Ishikawa (cell line): ENCODE measurements at regions not wholly inside any gene's neighbourhood (a gene's known extent, or its start where the extent isn't known, plus 50 kb on each side); places are given as distances from the start of the nearest gene placed in this dataset.

Experiments
- CEBPB ChIP-seq: IDR thresholded peaks from 2 replicates; pipeline ENCODE4 v1.6.1; 2012
- CREB1 ChIP-seq: IDR thresholded peaks from 2 replicates; pipeline ENCODE4 v1.6.1; 2012; ENCODE audit warnings: low read depth
- EGR1 ChIP-seq: IDR thresholded peaks from 2 replicates; pipeline ENCODE4 v1.6.1; 2012
- EP300 ChIP-seq: IDR thresholded peaks from 2 replicates; pipeline ENCODE4 v1.6.1; 2012; ENCODE audit warnings: borderline replicate concordance
- FOXM1 ChIP-seq: IDR thresholded peaks from 2 replicates; pipeline ENCODE4 v1.6.1; 2012; ENCODE audit warnings: low read depth, borderline replicate concordance
- NFIC ChIP-seq: IDR thresholded peaks from 2 replicates; pipeline ENCODE4 v1.6.1; 2012
- RAD21 ChIP-seq: IDR thresholded peaks from 2 replicates; pipeline ENCODE4 v1.6.1; 2012; ENCODE audit warnings: low read depth
- TAF1 ChIP-seq: IDR thresholded peaks from 2 replicates; pipeline ENCODE4 v1.6.1; 2012; ENCODE audit warnings: low read depth, mild to moderate bottlenecking
- TCF12 ChIP-seq: IDR thresholded peaks from 2 replicates; pipeline ENCODE4 v1.6.1; 2012; ENCODE audit warnings: low read depth
- TEAD4 ChIP-seq: IDR thresholded peaks from 2 replicates; pipeline ENCODE4 v1.6.1; 2012
- YY1 ChIP-seq: IDR thresholded peaks from 2 replicates; pipeline ENCODE4 v1.6.1; 2012; ENCODE audit warnings: low read depth
- ZBTB7A ChIP-seq: IDR thresholded peaks from 2 replicates; pipeline ENCODE4 v1.6.1; 2012; ENCODE audit warnings: low read depth
- TF ChIP-seq, protein P1 (sequence below): IDR thresholded peaks from 2 replicates; pipeline ENCODE4 v1.6.1; 2012
- TF ChIP-seq, protein P2 (sequence below): IDR thresholded peaks from 2 replicates; pipeline ENCODE4 v1.6.1; 2012
- TF ChIP-seq, protein P3 (sequence below): IDR thresholded peaks from 2 replicates; pipeline ENCODE4 v1.6.1; 2012; ENCODE audit warnings: low read depth, mild to moderate bottlenecking

DNA sequence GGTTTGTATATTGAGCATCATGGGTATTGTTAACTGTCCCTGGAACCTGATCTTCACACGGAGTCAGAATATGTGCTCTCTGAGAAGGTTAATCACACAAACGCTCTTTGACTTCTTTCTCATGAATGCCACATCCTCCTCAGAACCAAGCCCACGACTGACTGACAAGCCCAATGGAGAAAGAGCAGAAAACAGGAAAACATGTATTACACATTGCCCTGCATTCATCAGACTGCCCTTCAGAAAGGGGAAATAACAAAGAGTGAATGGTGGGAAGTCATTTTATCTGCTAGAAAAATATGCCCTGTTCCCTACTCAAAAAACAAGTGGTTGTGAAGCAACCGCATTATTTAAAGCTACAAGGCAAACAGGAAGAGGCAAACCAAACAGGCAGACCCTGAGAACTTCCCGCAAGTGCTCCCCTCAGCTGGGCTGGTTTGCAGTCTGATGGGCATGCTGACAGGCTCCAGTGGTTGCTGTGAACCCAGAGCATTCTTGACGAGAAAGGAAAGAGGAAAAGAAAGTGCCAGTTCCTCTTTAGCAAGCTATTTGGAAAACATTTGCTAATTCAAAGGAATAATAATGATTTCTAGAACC is 172.9 kb upstream of the SETBP1 start:
- no peak for TF ChIP-seq TAF1
- no peak for TF ChIP-seq TCF12
- no peak for TF ChIP-seq NFIC
- no peak for TF ChIP-seq ZBTB7A
- no peak for TF ChIP-seq CREB1
- TF ChIP-seq, protein P1, sequence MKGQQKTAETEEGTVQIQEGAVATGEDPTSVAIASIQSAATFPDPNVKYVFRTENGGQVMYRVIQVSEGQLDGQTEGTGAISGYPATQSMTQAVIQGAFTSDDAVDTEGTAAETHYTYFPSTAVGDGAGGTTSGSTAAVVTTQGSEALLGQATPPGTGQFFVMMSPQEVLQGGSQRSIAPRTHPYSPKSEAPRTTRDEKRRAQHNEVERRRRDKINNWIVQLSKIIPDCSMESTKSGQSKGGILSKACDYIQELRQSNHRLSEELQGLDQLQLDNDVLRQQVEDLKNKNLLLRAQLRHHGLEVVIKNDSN = no peak
- no peak for TF ChIP-seq CEBPB
- TF ChIP-seq TEAD4 = no peak
- TF ChIP-seq, protein P2, sequence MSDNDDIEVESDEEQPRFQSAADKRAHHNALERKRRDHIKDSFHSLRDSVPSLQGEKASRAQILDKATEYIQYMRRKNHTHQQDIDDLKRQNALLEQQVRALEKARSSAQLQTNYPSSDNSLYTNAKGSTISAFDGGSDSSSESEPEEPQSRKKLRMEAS = no peak
- TF ChIP-seq, protein P3, sequence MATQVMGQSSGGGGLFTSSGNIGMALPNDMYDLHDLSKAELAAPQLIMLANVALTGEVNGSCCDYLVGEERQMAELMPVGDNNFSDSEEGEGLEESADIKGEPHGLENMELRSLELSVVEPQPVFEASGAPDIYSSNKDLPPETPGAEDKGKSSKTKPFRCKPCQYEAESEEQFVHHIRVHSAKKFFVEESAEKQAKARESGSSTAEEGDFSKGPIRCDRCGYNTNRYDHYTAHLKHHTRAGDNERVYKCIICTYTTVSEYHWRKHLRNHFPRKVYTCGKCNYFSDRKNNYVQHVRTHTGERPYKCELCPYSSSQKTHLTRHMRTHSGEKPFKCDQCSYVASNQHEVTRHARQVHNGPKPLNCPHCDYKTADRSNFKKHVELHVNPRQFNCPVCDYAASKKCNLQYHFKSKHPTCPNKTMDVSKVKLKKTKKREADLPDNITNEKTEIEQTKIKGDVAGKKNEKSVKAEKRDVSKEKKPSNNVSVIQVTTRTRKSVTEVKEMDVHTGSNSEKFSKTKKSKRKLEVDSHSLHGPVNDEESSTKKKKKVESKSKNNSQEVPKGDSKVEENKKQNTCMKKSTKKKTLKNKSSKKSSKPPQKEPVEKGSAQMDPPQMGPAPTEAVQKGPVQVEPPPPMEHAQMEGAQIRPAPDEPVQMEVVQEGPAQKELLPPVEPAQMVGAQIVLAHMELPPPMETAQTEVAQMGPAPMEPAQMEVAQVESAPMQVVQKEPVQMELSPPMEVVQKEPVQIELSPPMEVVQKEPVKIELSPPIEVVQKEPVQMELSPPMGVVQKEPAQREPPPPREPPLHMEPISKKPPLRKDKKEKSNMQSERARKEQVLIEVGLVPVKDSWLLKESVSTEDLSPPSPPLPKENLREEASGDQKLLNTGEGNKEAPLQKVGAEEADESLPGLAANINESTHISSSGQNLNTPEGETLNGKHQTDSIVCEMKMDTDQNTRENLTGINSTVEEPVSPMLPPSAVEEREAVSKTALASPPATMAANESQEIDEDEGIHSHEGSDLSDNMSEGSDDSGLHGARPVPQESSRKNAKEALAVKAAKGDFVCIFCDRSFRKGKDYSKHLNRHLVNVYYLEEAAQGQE = no peak
- TF ChIP-seq RAD21 = no peak
- TF ChIP-seq EP300 = no peak
- TF ChIP-seq YY1 = no peak
- TF ChIP-seq FOXM1 = no peak
- no peak for TF ChIP-seq EGR1

DNA sequence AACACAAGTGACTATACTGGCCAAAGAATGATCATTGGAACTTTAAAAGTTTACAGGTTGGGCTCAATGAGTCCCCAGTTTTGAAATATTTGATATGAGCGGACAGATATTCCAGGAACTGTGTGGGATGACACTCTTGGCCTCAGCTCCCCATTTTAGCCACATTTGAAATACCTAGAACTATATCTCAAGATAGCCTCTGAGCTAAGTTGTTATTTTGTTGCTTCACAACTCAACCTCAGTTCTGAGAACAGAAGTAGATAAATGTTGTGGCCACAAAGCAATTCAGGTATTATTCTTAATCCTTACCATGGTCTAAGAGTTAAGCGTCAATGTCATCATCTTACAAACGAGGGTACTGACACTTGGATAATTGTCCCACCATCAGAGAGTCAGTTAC is 172.2 kb upstream of the SETBP1 start:
- TF ChIP-seq RAD21 (no peak), EP300 (no peak), TCF12 (no peak), FOXM1 (no peak), YY1 (no peak), CEBPB (no peak), TEAD4 (no peak)
- TF ChIP-seq, protein P2 = no peak

DNA sequence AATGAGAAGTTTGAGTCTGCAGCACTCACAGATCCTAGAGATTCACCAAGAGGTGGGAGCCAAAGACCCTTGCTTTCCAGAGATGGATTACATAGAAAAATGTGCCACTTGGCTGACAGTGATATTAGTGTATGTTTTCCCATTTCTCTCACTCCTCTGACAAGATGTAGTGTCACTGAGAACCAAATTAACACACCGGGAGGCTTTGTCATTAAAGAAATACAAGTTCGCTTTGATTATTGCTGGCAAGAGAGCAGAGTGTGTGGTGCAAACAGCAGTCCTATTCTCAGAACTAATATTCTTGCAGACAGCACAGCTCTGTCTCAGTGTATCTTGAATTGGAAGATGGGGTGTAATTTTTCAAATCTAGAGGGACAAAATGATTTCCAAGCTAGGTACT is 171.6 kb upstream of the SETBP1 start:
- TF ChIP-seq ZBTB7A (no peak), TEAD4 (no peak), EGR1 (no peak), EP300 (no peak)
- TF ChIP-seq, protein P1 = no peak

DNA sequence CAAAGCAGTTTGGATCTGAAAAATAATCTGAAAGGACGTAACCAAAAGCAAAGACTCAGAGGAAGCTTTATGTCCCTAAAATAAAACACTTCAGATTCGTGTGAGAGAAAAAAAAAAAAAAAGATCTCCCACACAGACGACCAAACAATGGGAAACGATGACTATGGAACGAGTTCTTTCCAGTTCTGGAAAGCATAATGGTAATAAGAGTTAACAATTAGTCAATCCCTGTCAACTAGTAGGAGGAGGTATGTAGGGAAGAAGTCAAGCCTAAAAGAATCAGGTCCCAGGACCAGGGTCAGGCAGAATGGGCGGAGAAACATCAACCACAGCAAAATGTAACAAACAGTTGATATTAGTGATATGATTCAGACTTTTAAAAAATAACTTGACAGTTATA is 170.3 kb upstream of the SETBP1 start:
- TF ChIP-seq RAD21 (no peak), EGR1 (no peak), YY1 (no peak), EP300 (no peak)
- TF ChIP-seq, protein P2 = no peak

DNA sequence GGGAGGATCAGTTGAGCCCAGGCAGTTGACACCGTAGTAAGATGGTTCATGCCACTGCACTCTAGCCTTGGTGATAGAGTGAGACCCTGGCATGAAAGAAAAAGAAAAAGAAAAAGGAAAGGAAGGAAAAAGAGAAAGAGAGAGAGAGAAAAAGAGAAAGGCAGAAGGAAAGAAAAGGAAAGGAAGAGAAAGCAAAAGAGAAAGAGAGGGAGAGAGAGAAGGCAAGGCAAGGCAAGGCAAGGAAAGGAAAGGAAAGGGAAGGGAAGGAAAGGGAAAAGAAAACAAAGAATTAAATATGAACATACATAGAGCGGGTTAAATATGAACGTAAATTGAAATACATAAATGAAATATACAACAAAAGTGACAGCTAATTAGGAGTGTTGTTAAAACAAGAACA is 167.5 kb upstream of the SETBP1 start:
- TF ChIP-seq CEBPB (no peak), YY1 (no peak), NFIC (no peak), EGR1 (no peak), CREB1 (no peak)

DNA sequence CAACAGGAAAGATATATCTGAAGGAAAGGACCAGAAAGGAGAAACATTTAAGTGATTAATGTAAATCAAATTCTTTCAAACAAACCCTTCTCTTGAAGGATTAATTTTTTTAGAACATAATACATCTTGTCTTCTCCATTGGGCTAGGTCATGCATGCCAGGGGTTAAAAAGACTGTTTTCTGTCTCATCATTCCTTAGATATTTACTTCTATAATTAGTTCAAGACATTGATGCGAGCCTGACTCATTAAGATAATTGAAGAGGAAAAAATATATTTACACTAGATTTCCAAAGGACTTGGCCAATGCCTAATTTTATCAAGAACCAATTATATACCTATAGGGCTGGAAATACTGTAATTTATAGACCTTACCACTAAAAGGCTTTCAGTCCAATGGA is 166.6 kb upstream of the SETBP1 start:
- TF ChIP-seq TEAD4 (no peak), TAF1 (no peak), NFIC (no peak), EP300 (no peak), EGR1 (no peak), YY1 (no peak), ZBTB7A (no peak), RAD21 (no peak), CREB1 (no peak), CEBPB (no peak)
- TF ChIP-seq, protein P1 = no peak
- TF ChIP-seq, protein P2 = no peak
- TF ChIP-seq, protein P3 = no peak
